Coronary artery (tissue), 2 donors: ENCODE measurements at regions not wholly inside any gene's neighbourhood (a gene's known extent, or its start where the extent isn't known, plus 50 kb on each side); places are given as distances from the start of the nearest gene placed in this dataset.

ENCODE experiments used
- DNase-seq: peaks from one replicate; pipeline ENCODE4 v3.0.0-alpha.2; 2017; ENCODE audit warnings: low spot score
- H3K27ac ChIP-seq, 2 donors: fragments of 200-600 bp; sonication (generic); one replicate each; pipeline ENCODE4 v1.5.1; 2016 to 2019
- H3K4me3 ChIP-seq: fragments of 200-600 bp; sonication (generic); 2 replicates; pipeline ENCODE4 v1.5.1; 2016; ENCODE audit warnings: mild to moderate bottlenecking, moderate library complexity
- CTCF ChIP-seq: fragments of 200-600 bp; sonication (generic); IDR thresholded peaks from one replicate; pipeline ENCODE4 v1.5.1; 2019; ENCODE audit warnings: antibody characterized with exemption

GRCh38 chr15:35822153-35822552 lies 276.2 kb upstream of the DPH6 start:
- Histone ChIP-seq H3K4me3 (no peak overlapping the region), H3K27ac (no peak overlapping the region)
- TF ChIP-seq CTCF = no peak
- no peak for DNase-seq

- DNase-seq = no peak
- TF ChIP-seq CTCF = no peak
- H3K4me3 ChIP-seq = no peak overlapping the region
- H3K27ac ChIP-seq = no peak overlapping the region
Observed at GRCh38 chr15:35827141-35827540, 281.2 kb upstream of the DPH6 start.

GRCh38 chr15:35827911-35828310 lies 281.9 kb upstream of the DPH6 start:
- DNase-seq = no peak
- TF ChIP-seq CTCF = no peak
- H3K4me3 ChIP-seq = peak overlapping the region; percentile 34
- no peak overlapping the region for H3K27ac ChIP-seq

GRCh38 chr15:35833581-35833980 lies 287.6 kb upstream of the DPH6 start:
- no peak for TF ChIP-seq CTCF
- H3K27ac ChIP-seq = no peak overlapping the region

GRCh38 chr15:35834216-35834830 lies 288.4 kb upstream of the DPH6 start:
- DNase-seq = no peak
- TF ChIP-seq CTCF = no peak
- no peak overlapping the region for H3K27ac ChIP-seq
- no peak overlapping the region for H3K4me3 ChIP-seq

More at GRCh38 chr15:35833581-35833980, 287.6 kb upstream of the DPH6 start:
- H3K4me3 ChIP-seq = no peak overlapping the region
- DNase-seq = no peak

GRCh38 chr15:35834866-35835265 lies 288.9 kb upstream of the DPH6 start:
- TF ChIP-seq CTCF = no peak
- no peak for DNase-seq
- Histone ChIP-seq H3K4me3 (no peak overlapping the region), H3K27ac (no peak overlapping the region)

GRCh38 chr15:35838424-35839111 lies 292.6 kb upstream of the DPH6 start:
- Histone ChIP-seq H3K27ac (no peak overlapping the region), H3K4me3 (no peak overlapping the region)
- DNase-seq = no peak
- no peak for TF ChIP-seq CTCF
